Activated CD4-positive, alpha-beta T cell treated with anti-CD3 and anti-CD28 coated beads, Interleukin-2, amount 50 U/mL, for 16 hours (primary cell): ENCODE measurements at regions not wholly inside any gene's neighbourhood (a gene's known extent, or its start where the extent isn't known, plus 50 kb on each side); places are given as distances from the start of the nearest gene placed in this dataset.
"Not testable (repeated sequence)": the region's sequence is repeated elsewhere in the genome, so short reads cannot be mapped to it uniquely, and the experiment has no call there.

Experiments used
- DNase-seq: peaks from one replicate; pipeline ENCODE4 v3.0.0-alpha.2; 2020

- DNase-seq = no peak
These were observed 52.5 kb upstream of the FBXO28 start for GRCh38 chr1:224061436-224061835.

- no peak for DNase-seq
These were observed 53.9 kb upstream of the FBXO28 start for GRCh38 chr1:224059897-224060427.

- no peak for DNase-seq
These were observed 55.6 kb upstream of the FBXO28 start for GRCh38 chr1:224058303-224058702.

- no peak for DNase-seq
These were observed 56.3 kb upstream of the FBXO28 start for GRCh38 chr1:224057461-224058199.

- DNase-seq = no peak
These were observed 59.3 kb upstream of the FBXO28 start for GRCh38 chr1:224054611-224055010.

- DNase-seq = no peak
These were observed 59.9 kb upstream of the FBXO28 start for GRCh38 chr1:224054012-224054411.

- DNase-seq = no peak
These were observed 60.5 kb upstream of the FBXO28 start for GRCh38 chr1:224053456-224053855.

- no peak for DNase-seq
These were observed 61.1 kb upstream of the FBXO28 start for GRCh38 chr1:224052772-224053171.

GRCh38 chr1:224051782-224052181 lies 62.1 kb upstream of the FBXO28 start:
- not testable (repeated sequence) for DNase-seq

- DNase-seq = no peak
These were observed 62.9 kb upstream of the FBXO28 start for GRCh38 chr1:224051086-224051406.

- no peak for DNase-seq
These were observed 66.4 kb upstream of the FBXO28 start for GRCh38 chr1:224047538-224047937.

- no peak for DNase-seq
These were observed 68.4 kb upstream of the FBXO28 start for GRCh38 chr1:224045556-224045955.

- no peak for DNase-seq
These were observed 69.5 kb upstream of the FBXO28 start for GRCh38 chr1:224044420-224044819.

GRCh38 chr1:224042557-224043118 lies 71.3 kb upstream of the FBXO28 start:
- peak; percentile 39 for DNase-seq

GRCh38 chr1:224041032-224041431 lies 72.9 kb upstream of the FBXO28 start:
- no peak for DNase-seq

- not testable (repeated sequence) for DNase-seq
These were observed 73.5 kb upstream of the FBXO28 start for GRCh38 chr1:224040423-224040822.

GRCh38 chr1:224040006-224040405 lies 73.9 kb upstream of the FBXO28 start:
- DNase-seq = not testable (repeated sequence)

GRCh38 chr1:224038832-224039231 lies 75.1 kb upstream of the FBXO28 start:
- DNase-seq = not testable (repeated sequence)

GRCh38 chr1:224037362-224037761 lies 76.5 kb upstream of the FBXO28 start:
- not testable (repeated sequence) for DNase-seq

- not testable (repeated sequence) for DNase-seq
These were observed 81.2 kb upstream of the FBXO28 start for GRCh38 chr1:224032608-224033276.

- DNase-seq = not testable (repeated sequence)
These were observed 81.9 kb upstream of the FBXO28 start for GRCh38 chr1:224031986-224032385.

GRCh38 chr1:224030257-224030656 lies 83.7 kb upstream of the FBXO28 start:
- DNase-seq = not testable (repeated sequence)

- not testable (repeated sequence) for DNase-seq
These were observed 84.5 kb upstream of the FBXO28 start for GRCh38 chr1:224029286-224030025.
